ENCODE measurements at regions not wholly inside any gene's neighbourhood (a gene's known extent, or its start where the extent isn't known, plus 50 kb on each side); places are given as distances from the start of the nearest gene placed in this dataset.

GRCh38 chr17:72280881-72281280, 160.1 kb downstream of the SOX9 start:
- Histone ChIP-seq H3K27ac (ENCODE audit: low read depth, low read length) (no peak overlapping the region), H3K27me3 (ENCODE audit: insufficient read depth, low read length) (no peaks in the 10 kb centered on the region), H3K36me3 (ENCODE audit: insufficient read depth, low read length) (no peaks in the 10 kb centered on the region), H3K4me1 (ENCODE audit: insufficient read depth, low read length) (no peaks in the 10 kb centered on the region), H3K9ac (ENCODE audit: low read depth, low read length) (no peak overlapping the region), H3K9me3 (ENCODE audit: insufficient read depth, low read depth, low read length) (no peaks in the 10 kb centered on the region), H3K4me3 (ENCODE audit: low read length) (no peak overlapping the region)
- WGBS, result 94% methylated on average over 3 of the region's 3 CpGs

GRCh38 chr17:72282439-72283029, 161.7 kb downstream of the SOX9 start:
- no peaks in the 10 kb centered on the region for H3K27me3 ChIP-seq (ENCODE audit: insufficient read depth, low read length)
- no peak overlapping the region for H3K9ac ChIP-seq (ENCODE audit: low read depth, low read length)
- no peak overlapping the region for H3K27ac ChIP-seq (ENCODE audit: low read depth, low read length)
- H3K9me3 ChIP-seq (ENCODE audit: insufficient read depth, low read depth, low read length), result no peaks in the 10 kb centered on the region
- no peaks in the 10 kb centered on the region for H3K4me1 ChIP-seq (ENCODE audit: insufficient read depth, low read length)
- H3K36me3 ChIP-seq (ENCODE audit: insufficient read depth, low read length), result no peaks in the 10 kb centered on the region
- no peak overlapping the region for H3K4me3 ChIP-seq (ENCODE audit: low read length)
- WGBS, result 72% methylated on average over 2 of the region's 3 CpGs

GRCh38 chr17:72284806-72285205, 164.0 kb downstream of the SOX9 start:
- WGBS, result 88% methylated on average over 4 of the region's 4 CpGs
- no peaks in the 10 kb centered on the region for H3K36me3 ChIP-seq (ENCODE audit: insufficient read depth, low read length)
- H3K9ac ChIP-seq (ENCODE audit: low read depth, low read length), result no peak overlapping the region
- H3K27ac ChIP-seq (ENCODE audit: low read depth, low read length), result no peak overlapping the region
- no peak overlapping the region for H3K4me3 ChIP-seq (ENCODE audit: low read length)
- no peaks in the 10 kb centered on the region for H3K27me3 ChIP-seq (ENCODE audit: insufficient read depth, low read length)
- H3K4me1 ChIP-seq (ENCODE audit: insufficient read depth, low read length), result no peaks in the 10 kb centered on the region
- no peaks in the 10 kb centered on the region for H3K9me3 ChIP-seq (ENCODE audit: insufficient read depth, low read depth, low read length)

DNA sequence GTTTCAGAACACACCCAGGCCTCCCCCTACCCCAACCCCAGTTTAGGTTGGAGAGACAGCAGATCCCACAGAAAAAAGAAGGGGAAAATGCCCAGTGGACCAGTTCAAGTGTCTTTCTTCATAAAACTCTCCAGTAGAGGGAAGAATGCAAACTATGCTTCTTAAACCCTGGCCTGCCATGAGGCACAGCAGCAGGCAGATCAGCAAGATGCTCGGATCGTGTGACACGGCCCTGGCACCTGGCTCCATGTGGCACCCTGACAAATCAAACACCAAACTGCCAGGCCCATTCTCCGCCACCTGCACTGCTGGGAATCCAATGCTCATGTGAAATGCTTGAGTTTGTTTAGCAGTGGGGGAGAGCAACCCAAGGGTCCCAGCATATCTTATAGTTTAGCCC, 166.8 kb downstream of the SOX9 start:
- no peak overlapping the region for H3K27ac ChIP-seq (ENCODE audit: low read depth, low read length)
- H3K27me3 ChIP-seq (ENCODE audit: insufficient read depth, low read length), result no peaks in the 10 kb centered on the region
- H3K4me3 ChIP-seq (ENCODE audit: low read length), result no peak overlapping the region
- H3K36me3 ChIP-seq (ENCODE audit: insufficient read depth, low read length), result no peaks in the 10 kb centered on the region
- WGBS, result 88% methylated on average over 4 of the region's 4 CpGs
- no peaks in the 10 kb centered on the region for H3K9me3 ChIP-seq (ENCODE audit: insufficient read depth, low read depth, low read length)
- peaks cover 6% of the 10 kb centered on the region; the same call in 1 of the 2 replicates for H3K4me1 ChIP-seq (ENCODE audit: insufficient read depth, low read length)
- no peak overlapping the region for H3K9ac ChIP-seq (ENCODE audit: low read depth, low read length)

GRCh38 chr17:72294487-72294893, 173.7 kb downstream of the SOX9 start:
- H3K36me3 ChIP-seq (ENCODE audit: insufficient read depth, low read length), result no peaks in the 10 kb centered on the region
- peaks cover 6% of the 10 kb centered on the region; the same call in 1 of the 2 replicates for H3K4me1 ChIP-seq (ENCODE audit: insufficient read depth, low read length)
- no peaks in the 10 kb centered on the region for H3K9me3 ChIP-seq (ENCODE audit: insufficient read depth, low read depth, low read length)
- 93% methylated on average over 3 of the region's 3 CpGs for WGBS
- H3K27me3 ChIP-seq (ENCODE audit: insufficient read depth, low read length), result 0 out of 2 replicates have a peak, but pooled peaks cover 3% of the 10 kb centered on the region
- no peak overlapping the region for H3K27ac ChIP-seq (ENCODE audit: low read depth, low read length)
- no peak overlapping the region for H3K9ac ChIP-seq (ENCODE audit: low read depth, low read length)
- H3K4me3 ChIP-seq (ENCODE audit: low read length), result no peak overlapping the region

GRCh38 chr17:72295916-72296315, 175.1 kb downstream of the SOX9 start:
- no peaks in the 10 kb centered on the region for H3K4me1 ChIP-seq (ENCODE audit: insufficient read depth, low read length)
- 0 out of 2 replicates have a peak, but pooled peaks cover 3% of the 10 kb centered on the region for H3K27me3 ChIP-seq (ENCODE audit: insufficient read depth, low read length)
- H3K4me3 ChIP-seq (ENCODE audit: low read length), result no peak overlapping the region
- H3K27ac ChIP-seq (ENCODE audit: low read depth, low read length), result no peak overlapping the region
- H3K36me3 ChIP-seq (ENCODE audit: insufficient read depth, low read length), result no peaks in the 10 kb centered on the region
- WGBS, result 93% methylated on average over 4 of the region's 4 CpGs
- no peaks in the 10 kb centered on the region for H3K9me3 ChIP-seq (ENCODE audit: insufficient read depth, low read depth, low read length)
- no peak overlapping the region for H3K9ac ChIP-seq (ENCODE audit: low read depth, low read length)

GRCh38 chr17:72296456-72296855, 175.6 kb downstream of the SOX9 start:
- H3K9me3 ChIP-seq (ENCODE audit: insufficient read depth, low read depth, low read length), result no peaks in the 10 kb centered on the region
- no peak overlapping the region for H3K27ac ChIP-seq (ENCODE audit: low read depth, low read length)
- WGBS, result no CpG with 5 or more reads among the region's 1 CpG

GRCh38 chr17:72297326-72298115, 176.7 kb downstream of the SOX9 start:
- whole genome bisulfite sequencing, result 84% methylated on average over 9 of the region's 9 CpGs
- Histone ChIP-seq H3K4me3 (ENCODE audit: low read length) (no peak overlapping the region), H3K27ac (ENCODE audit: low read depth, low read length) (no peak overlapping the region), H3K9ac (ENCODE audit: low read depth, low read length) (no peak overlapping the region), H3K9me3 (ENCODE audit: insufficient read depth, low read depth, low read length) (no peaks in the 10 kb centered on the region), H3K27me3 (ENCODE audit: insufficient read depth, low read length) (0 out of 2 replicates have a peak, but pooled peaks cover 3% of the 10 kb centered on the region), H3K36me3 (ENCODE audit: insufficient read depth, low read length) (no peaks in the 10 kb centered on the region), H3K4me1 (ENCODE audit: insufficient read depth, low read length) (no peaks in the 10 kb centered on the region)

More at GRCh38 chr17:72296456-72296855, 175.6 kb downstream of the SOX9 start:
- Histone ChIP-seq H3K36me3 (ENCODE audit: insufficient read depth, low read length) (no peaks in the 10 kb centered on the region), H3K27me3 (ENCODE audit: insufficient read depth, low read length) (0 out of 2 replicates have a peak, but pooled peaks cover 3% of the 10 kb centered on the region), H3K9ac (ENCODE audit: low read depth, low read length) (no peak overlapping the region), H3K4me1 (ENCODE audit: insufficient read depth, low read length) (no peaks in the 10 kb centered on the region), H3K4me3 (ENCODE audit: low read length) (no peak overlapping the region)

DNA sequence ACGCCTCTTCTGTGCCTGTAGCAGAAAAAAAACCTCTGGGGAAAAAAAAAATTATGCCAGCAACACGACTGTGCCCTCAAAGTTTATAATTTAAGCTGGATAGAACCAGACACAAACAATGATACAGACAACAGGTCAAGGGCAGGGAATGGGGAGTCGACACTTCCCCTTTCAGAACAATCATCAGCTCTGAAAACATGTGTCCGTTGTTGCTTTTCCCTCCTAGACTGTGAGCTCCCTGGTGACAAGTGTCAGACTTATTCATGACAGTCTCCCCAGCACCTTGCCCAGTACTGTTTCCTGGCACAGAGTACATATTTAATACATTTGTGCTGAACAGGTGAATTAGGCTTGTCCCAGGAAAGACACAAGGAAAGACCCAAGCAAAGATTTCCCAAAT, 178.3 kb downstream of the SOX9 start:
- Histone ChIP-seq H3K36me3 (ENCODE audit: insufficient read depth, low read length) (no peaks in the 10 kb centered on the region), H3K4me1 (ENCODE audit: insufficient read depth, low read length) (no peaks in the 10 kb centered on the region), H3K27me3 (ENCODE audit: insufficient read depth, low read length) (0 out of 2 replicates have a peak, but pooled peaks cover 3% of the 10 kb centered on the region), H3K27ac (ENCODE audit: low read depth, low read length) (no peak overlapping the region), H3K9me3 (ENCODE audit: insufficient read depth, low read depth, low read length) (no peaks in the 10 kb centered on the region), H3K4me3 (ENCODE audit: low read length) (no peak overlapping the region), H3K9ac (ENCODE audit: low read depth, low read length) (no peak overlapping the region)
- 81% methylated on average over 4 of the region's 4 CpGs for WGBS

DNA sequence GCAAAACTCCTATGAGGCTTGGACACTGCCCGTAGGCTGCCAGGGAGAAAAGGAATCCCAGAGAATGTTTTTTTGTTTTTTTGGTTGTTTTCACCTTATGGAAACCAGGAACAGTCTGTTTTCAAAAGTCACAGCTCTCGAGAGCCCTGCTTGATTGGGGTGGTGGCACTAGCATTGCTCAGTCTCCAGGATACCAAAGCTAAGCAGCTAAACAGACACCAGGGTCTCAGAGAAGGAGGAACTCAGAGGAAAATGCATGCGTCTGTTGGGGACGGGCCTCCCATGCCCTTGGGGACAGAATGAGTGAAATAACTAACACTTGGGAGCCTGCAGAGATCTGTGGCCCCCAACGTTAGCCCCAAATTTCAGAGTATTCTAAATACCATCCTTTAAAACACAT, 178.8 kb downstream of the SOX9 start:
- Histone ChIP-seq H3K27ac (ENCODE audit: low read depth, low read length) (no peak overlapping the region), H3K36me3 (ENCODE audit: insufficient read depth, low read length) (no peaks in the 10 kb centered on the region), H3K4me3 (ENCODE audit: low read length) (no peak overlapping the region), H3K9ac (ENCODE audit: low read depth, low read length) (no peak overlapping the region), H3K27me3 (ENCODE audit: insufficient read depth, low read length) (0 out of 2 replicates have a peak, but pooled peaks cover 3% of the 10 kb centered on the region), H3K4me1 (ENCODE audit: insufficient read depth, low read length) (no peaks in the 10 kb centered on the region), H3K9me3 (ENCODE audit: insufficient read depth, low read depth, low read length) (no peaks in the 10 kb centered on the region)
- 74% methylated on average over 5 of the region's 5 CpGs for WGBS

DNA sequence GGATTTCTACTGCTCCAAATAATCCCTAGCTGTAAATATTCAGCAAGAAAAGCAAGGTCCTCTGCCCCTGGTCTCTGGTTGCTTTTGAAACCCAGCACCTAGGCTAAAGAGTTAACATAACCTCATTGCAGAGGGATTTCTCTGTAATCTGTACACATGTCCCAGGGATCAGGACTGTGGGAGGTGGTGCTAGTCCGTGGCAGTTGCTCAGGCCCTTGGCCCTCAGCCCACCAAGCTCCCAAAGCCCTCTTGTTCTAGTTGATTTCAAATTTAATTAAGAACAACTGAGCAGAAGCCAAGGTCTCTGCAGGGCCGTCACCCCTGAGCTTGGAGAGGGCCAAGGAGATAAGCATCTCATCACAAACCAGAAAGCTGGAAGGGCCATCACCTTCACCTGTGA, 181.1 kb downstream of the SOX9 start:
- Histone ChIP-seq H3K4me3 (ENCODE audit: low read length) (no peak overlapping the region), H3K4me1 (ENCODE audit: insufficient read depth, low read length) (no peaks in the 10 kb centered on the region), H3K36me3 (ENCODE audit: insufficient read depth, low read length) (no peaks in the 10 kb centered on the region), H3K9ac (ENCODE audit: low read depth, low read length) (no peak overlapping the region), H3K27me3 (ENCODE audit: insufficient read depth, low read length) (0 out of 2 replicates have a peak, but pooled peaks cover 3% of the 10 kb centered on the region), H3K9me3 (ENCODE audit: insufficient read depth, low read depth, low read length) (no peaks in the 10 kb centered on the region), H3K27ac (ENCODE audit: low read depth, low read length) (no peak overlapping the region)
- 86% methylated on average over 2 of the region's 2 CpGs for WGBS

Data from HUES64 (cell line).